Mesothelial cell of epicardium (in vitro differentiated cells): ENCODE measurements at regions not wholly inside any gene's neighbourhood (a gene's known extent, or its start where the extent isn't known, plus 50 kb on each side); places are given as distances from the start of the nearest gene placed in this dataset.

Experiments used
- DNase-seq, 2 experiments: peaks; one replicate each; pipeline ENCODE4 v3.0.0; 2021; ENCODE audit warnings: low spot score in 2 of 2; ENCODE audit not compliant: unreplicated experiment in 2 of 2
- H3K27ac Mint-ChIP-seq: 2 replicates; pipeline ENCODE4 v1.8.0; 2021; ENCODE audit warnings: mixed read lengths
- H3K27me3 Mint-ChIP-seq: 2 replicates; pipeline ENCODE4 v1.8.0; 2021; ENCODE audit warnings: low read depth, mixed read lengths
- H3K36me3 Mint-ChIP-seq: 2 replicates; pipeline ENCODE4 v1.8.0; 2021; ENCODE audit warnings: mixed read lengths
- H3K4me1 Mint-ChIP-seq: 2 replicates; pipeline ENCODE4 v1.8.0; 2021; ENCODE audit warnings: mixed read lengths
- H3K4me3 Mint-ChIP-seq: 2 replicates; pipeline ENCODE4 v1.8.0; 2021; ENCODE audit warnings: mild to moderate bottlenecking, moderate library complexity, mixed read lengths
- H3K9me3 Mint-ChIP-seq: 2 replicates; pipeline ENCODE4 v1.8.0; 2021; ENCODE audit warnings: mixed read lengths
- CTCF ChIP-seq: fragments of 200-600 bp; sonication (generic); IDR thresholded peaks from one replicate; pipeline ENCODE4 v1.5.0; 2021; ENCODE audit warnings: antibody characterized with exemption; ENCODE audit not compliant: unreplicated experiment

- H3K4me1 Mint-ChIP-seq = no peaks in the 10 kb centered on the region
- H3K9me3 Mint-ChIP-seq = peaks cover 20% of the 10 kb centered on the region
- H3K36me3 Mint-ChIP-seq = no peaks in the 10 kb centered on the region
- no peaks in the 10 kb centered on the region for H3K27me3 Mint-ChIP-seq
- DNase-seq = no peak
- no peak overlapping the region for H3K27ac Mint-ChIP-seq
- no peak overlapping the region for H3K4me3 Mint-ChIP-seq
- no peak for TF ChIP-seq CTCF
Measured at GRCh38 chr1:110816945-110817344, 56.0 kb upstream of the CD53 start.

GRCh38 chr1:110811529-110811928 lies 61.4 kb upstream of the CD53 start:
- no peaks in the 10 kb centered on the region for H3K27me3 Mint-ChIP-seq
- no peak overlapping the region for H3K4me3 Mint-ChIP-seq
- DNase-seq = no peak
- no peak overlapping the region for H3K27ac Mint-ChIP-seq
- H3K4me1 Mint-ChIP-seq = no peaks in the 10 kb centered on the region
- TF ChIP-seq CTCF = no peak
- H3K36me3 Mint-ChIP-seq = no peaks in the 10 kb centered on the region
- peaks cover 26% of the 10 kb centered on the region for H3K9me3 Mint-ChIP-seq

- TF ChIP-seq CTCF = no peak
- no peaks in the 10 kb centered on the region for H3K4me1 Mint-ChIP-seq
Measured at GRCh38 chr1:110800079-110800478, 72.9 kb upstream of the CD53 start.

GRCh38 chr1:110798691-110799256 lies 74.2 kb upstream of the CD53 start:
- Mint-ChIP-seq H3K36me3 (no peaks in the 10 kb centered on the region), H3K9me3 (peaks cover 21% of the 10 kb centered on the region), H3K4me1 (no peaks in the 10 kb centered on the region), H3K4me3 (no peak overlapping the region), H3K27ac (no peak overlapping the region), H3K27me3 (peaks cover 5% of the 10 kb centered on the region)
- no peak for DNase-seq
- TF ChIP-seq CTCF = no peak

More at GRCh38 chr1:110800079-110800478, 72.9 kb upstream of the CD53 start:
- no peaks in the 10 kb centered on the region for H3K36me3 Mint-ChIP-seq
- DNase-seq = no peak
- H3K4me3 Mint-ChIP-seq = no peak overlapping the region
- peaks cover 5% of the 10 kb centered on the region for H3K27me3 Mint-ChIP-seq
- peaks cover 17% of the 10 kb centered on the region for H3K9me3 Mint-ChIP-seq
- no peak overlapping the region for H3K27ac Mint-ChIP-seq

- Mint-ChIP-seq H3K27me3 (peaks cover 17% of the 10 kb centered on the region), H3K27ac (no peak overlapping the region), H3K4me1 (no peaks in the 10 kb centered on the region), H3K9me3 (peaks cover 20% of the 10 kb centered on the region), H3K36me3 (no peaks in the 10 kb centered on the region), H3K4me3 (no peak overlapping the region)
- no peak for TF ChIP-seq CTCF
- no peak for DNase-seq
Measured at GRCh38 chr1:110788673-110789072, 84.3 kb upstream of the CD53 start.
